ENCODE measurements at regions not wholly inside any gene's neighbourhood (a gene's known extent, or its start where the extent isn't known, plus 50 kb on each side); places are given as distances from the start of the nearest gene placed in this dataset.

DNA sequence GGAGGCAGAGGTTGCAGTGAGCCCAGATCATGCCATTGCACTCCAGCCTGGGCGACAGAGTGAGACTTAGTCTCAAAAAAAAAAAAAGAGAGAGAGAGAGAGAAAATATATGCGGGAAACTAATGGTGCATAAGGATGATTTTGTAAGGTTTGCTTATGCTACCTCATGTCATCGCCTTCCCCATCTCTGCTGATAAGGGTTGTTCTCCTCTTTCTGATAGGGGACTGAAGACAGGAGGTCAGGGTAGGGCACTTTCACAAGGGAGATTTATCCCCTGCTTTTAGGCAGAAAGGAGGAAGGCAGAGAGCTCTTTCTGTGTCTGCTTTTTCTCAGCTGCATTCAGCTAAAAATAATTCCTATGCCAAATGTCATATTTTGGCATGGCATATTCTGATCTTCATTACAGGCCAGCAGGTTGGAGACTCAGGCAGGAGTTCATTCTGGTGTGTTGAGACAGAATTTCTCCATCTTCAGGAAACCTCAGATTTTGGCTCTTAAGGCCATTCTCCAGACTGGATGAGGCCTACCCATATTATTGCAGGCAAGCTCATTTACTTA is 220.2 kb downstream of the AUH start:
- peaks cover 5% of the 10 kb centered on the region for H3K9me3 Mint-ChIP-seq
- H3K27ac Mint-ChIP-seq = peak overlapping the region; percentile 58
- peaks cover 23% of the 10 kb centered on the region for H3K36me3 Mint-ChIP-seq
- DNase-seq (ENCODE audit: low spot score in 2 of 2) = no peak
- H3K4me3 Mint-ChIP-seq = no peak overlapping the region
- ATAC-seq = no peak
- peaks cover 55% of the 10 kb centered on the region for H3K4me1 Mint-ChIP-seq

DNA sequence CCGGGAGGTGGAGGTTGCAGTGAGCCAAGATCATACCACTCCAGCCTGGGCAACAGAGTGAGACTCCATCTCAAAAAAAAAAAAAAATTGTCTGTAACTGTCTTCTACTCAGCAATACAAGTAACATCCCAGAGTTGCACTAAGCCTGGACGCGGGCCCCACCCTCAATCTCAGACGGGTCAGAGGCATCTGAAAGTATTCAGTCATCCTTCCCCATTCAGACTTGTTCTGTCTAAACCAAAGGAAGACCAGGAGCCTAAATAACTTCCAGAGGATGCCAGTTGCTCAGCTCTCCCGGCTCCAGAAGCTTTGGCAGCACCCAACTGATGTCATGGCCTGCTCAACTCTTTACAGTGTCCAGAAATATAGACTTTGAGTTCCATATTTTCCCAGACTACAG is 218.6 kb downstream of the AUH start:
- DNase-seq (ENCODE audit: low spot score in 2 of 2) = no peak
- ATAC-seq = no peak
- peaks cover 3% of the 10 kb centered on the region for H3K9me3 Mint-ChIP-seq
- peaks cover 38% of the 10 kb centered on the region for H3K36me3 Mint-ChIP-seq
- peak overlapping the region; percentile 29 for H3K27ac Mint-ChIP-seq
- H3K4me1 Mint-ChIP-seq = peaks cover 58% of the 10 kb centered on the region
- H3K4me3 Mint-ChIP-seq = no peak overlapping the region

DNA sequence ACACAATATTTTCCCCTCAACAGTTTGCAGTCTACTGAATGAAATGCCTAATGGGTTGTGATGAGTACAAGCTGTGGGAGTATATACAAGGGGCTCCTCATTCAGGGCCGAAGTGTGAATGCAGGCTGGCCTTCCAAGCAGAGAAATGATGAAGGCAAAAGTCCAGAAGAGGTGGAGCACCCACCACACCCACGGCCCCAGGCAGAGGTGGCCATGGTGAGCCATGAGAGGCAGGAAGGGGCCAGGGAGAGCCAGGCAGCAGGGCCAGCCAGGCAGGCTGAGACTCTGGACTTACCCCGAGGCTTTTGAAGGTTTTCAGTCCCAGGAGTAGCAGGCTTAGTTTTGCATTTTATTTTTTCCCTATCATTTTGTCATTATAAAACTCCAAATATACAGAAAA is 218.1 kb downstream of the AUH start:
- DNase-seq (ENCODE audit: low spot score in 2 of 2) = no peak
- ATAC-seq = no peak
- peaks cover 3% of the 10 kb centered on the region for H3K9me3 Mint-ChIP-seq
- peak overlapping the region; percentile 29 for H3K27ac Mint-ChIP-seq
- H3K4me1 Mint-ChIP-seq = peaks cover 59% of the 10 kb centered on the region
- no peak overlapping the region for H3K4me3 Mint-ChIP-seq
- peaks cover 40% of the 10 kb centered on the region for H3K36me3 Mint-ChIP-seq

DNA sequence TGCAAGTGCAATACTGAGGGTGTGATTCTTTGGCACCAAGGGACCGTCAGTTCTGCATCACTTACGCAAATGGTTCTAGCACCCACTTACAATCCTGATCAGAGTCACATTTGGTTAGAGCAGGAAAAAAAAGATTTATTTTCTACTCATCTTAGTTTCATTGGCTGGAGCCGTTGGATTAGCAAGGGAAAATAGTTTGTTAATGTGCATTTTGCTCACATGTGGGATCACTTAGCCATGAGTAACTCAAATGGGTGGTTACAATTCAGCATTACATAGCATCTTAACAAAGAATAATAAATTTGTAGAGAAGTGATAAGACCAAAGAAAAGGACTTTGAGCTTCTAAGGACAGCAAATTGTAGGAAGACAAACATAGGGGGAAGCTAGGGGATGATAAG is 216.9 kb downstream of the AUH start:
- DNase-seq (ENCODE audit: low spot score in 2 of 2) (no peak), ATAC-seq (no peak)
- peaks cover 40% of the 10 kb centered on the region for H3K36me3 Mint-ChIP-seq
- peaks cover 3% of the 10 kb centered on the region for H3K9me3 Mint-ChIP-seq
- peaks cover 66% of the 10 kb centered on the region for H3K4me1 Mint-ChIP-seq
- peak overlapping the region; percentile 98 for H3K27ac Mint-ChIP-seq
- H3K4me3 Mint-ChIP-seq = peak overlapping the region; percentile 26

DNA sequence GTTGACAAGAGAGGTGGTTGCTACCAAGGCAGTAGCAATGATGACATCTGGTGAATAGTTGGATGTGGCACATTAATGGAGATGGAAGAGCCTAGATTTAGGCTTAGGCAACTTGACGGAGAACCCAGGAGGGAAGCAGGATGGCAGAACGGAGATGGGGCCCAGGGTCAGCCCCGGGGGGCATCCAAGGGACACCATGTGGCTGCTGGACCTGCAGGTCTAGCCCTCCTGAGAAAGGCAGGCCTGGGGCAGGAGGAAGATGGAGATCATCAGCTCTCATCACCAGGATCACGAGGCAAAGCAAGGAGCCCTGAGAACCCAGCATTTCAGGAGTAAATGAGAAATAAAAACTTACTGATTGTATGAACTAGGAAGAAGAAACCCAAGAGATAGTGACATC is 216.2 kb downstream of the AUH start:
- peaks cover 3% of the 10 kb centered on the region for H3K9me3 Mint-ChIP-seq
- H3K36me3 Mint-ChIP-seq = peaks cover 45% of the 10 kb centered on the region
- peaks cover 72% of the 10 kb centered on the region for H3K4me1 Mint-ChIP-seq
- DNase-seq (ENCODE audit: low spot score in 2 of 2) (no peak), ATAC-seq (no peak)
- H3K4me3 Mint-ChIP-seq = peak overlapping the region; percentile 26
- H3K27ac Mint-ChIP-seq = peak overlapping the region; percentile 98

DNA sequence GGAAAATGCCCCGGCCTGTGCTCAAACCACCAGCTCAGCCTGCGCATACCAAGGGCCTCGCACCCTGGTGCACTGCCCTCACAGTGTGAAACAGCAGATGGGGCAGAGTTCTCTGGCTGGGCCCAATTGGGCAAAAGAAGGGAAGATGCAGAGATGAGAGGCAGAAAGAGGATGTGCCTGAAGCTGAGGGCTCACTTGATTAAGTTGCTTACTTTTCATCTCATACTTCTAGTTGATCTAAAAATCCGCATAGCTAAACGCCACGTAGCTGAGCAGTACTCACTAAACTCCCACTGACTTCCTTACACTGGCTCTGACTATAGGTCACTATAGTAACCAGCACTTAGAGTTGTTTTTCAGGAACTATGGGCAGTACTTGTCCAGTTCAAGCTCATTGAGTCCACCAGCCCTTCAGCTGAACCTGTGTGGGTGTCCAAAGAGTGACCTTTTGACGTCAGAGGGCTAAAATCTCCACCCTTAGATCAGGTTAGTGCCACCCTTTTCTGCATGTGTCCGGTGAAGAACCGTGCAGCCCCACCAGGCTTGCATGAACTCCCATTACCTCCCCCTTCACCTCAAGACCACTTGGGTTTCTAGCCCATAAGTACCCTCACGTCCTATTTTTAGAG is 215.2 kb downstream of the AUH start:
- DNase-seq (ENCODE audit: low spot score in 2 of 2) (no peak), ATAC-seq (peak; percentile 31)
- peak overlapping the region; percentile 69 for H3K4me3 Mint-ChIP-seq
- peaks cover 46% of the 10 kb centered on the region for H3K36me3 Mint-ChIP-seq
- H3K4me1 Mint-ChIP-seq = peaks cover 73% of the 10 kb centered on the region
- peaks cover 3% of the 10 kb centered on the region for H3K9me3 Mint-ChIP-seq
- H3K27ac Mint-ChIP-seq = peak overlapping the region; percentile 98

DNA sequence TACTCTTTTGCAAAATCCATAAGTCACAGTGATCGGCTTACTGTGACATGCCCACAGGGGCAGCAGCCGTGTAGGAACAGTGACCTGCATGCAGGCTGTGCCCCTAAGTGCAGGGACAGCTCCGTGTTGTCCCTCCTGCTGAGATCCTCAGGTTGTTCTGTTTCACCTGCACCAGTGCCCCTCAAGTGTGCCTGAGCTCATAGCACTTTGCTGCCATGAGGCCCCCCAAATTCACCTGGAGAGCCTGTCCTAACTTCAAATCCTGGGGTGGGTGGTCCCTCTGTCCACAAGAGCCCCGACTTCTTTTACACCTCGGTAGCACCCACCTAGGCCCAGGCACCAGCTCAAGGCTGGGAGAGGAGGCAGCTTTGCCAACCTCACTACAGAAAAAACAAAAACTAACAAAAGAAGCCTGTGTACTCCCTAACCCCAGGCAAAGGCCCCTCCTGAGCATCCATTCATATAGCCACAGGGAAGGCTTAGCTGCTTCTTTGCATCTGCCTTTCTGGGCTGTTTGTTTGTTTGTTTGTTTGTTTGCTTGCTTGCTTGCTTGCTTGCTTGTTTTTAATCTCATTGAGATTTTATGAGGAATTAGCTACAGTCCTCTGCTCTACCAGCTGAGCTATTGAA is 214.5 kb downstream of the AUH start:
- Mint-ChIP-seq H3K9me3 (peaks cover 3% of the 10 kb centered on the region), H3K4me1 (peaks cover 73% of the 10 kb centered on the region), H3K27ac (peak overlapping the region; percentile 98), H3K36me3 (peaks cover 52% of the 10 kb centered on the region), H3K4me3 (peak overlapping the region; percentile 69)
- peak in 1 of 2 donors; percentile 67 for DNase-seq (ENCODE audit: low spot score in 2 of 2)
- ATAC-seq = no peak

DNA sequence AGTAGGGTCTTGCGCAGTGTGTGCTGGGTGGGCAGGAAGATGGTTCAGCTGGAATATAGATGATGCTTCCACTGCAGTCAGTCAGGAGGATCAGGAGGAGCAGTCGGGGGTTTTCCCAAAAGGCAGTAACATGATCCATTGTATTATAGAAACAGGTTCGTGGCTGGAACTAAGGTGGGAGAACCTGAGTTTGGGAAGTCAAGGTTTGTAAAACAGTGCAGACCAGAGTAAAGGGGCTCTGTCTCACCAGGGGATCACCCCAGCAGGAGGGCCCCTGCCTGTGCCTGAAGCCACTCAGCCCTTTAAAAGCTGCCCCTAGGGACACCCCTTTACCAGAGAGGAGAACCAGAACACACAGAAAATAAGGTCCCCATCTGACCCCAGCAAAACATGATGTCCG is 213.4 kb downstream of the AUH start:
- H3K4me1 Mint-ChIP-seq = peaks cover 83% of the 10 kb centered on the region
- DNase-seq (ENCODE audit: low spot score in 2 of 2) (peak in 1 of 2 donors; percentile 64), ATAC-seq (no peak)
- H3K27ac Mint-ChIP-seq = peak overlapping the region; percentile 98
- H3K9me3 Mint-ChIP-seq = peaks cover 3% of the 10 kb centered on the region
- peaks cover 62% of the 10 kb centered on the region for H3K36me3 Mint-ChIP-seq
- H3K4me3 Mint-ChIP-seq = peak overlapping the region; percentile 69

DNA sequence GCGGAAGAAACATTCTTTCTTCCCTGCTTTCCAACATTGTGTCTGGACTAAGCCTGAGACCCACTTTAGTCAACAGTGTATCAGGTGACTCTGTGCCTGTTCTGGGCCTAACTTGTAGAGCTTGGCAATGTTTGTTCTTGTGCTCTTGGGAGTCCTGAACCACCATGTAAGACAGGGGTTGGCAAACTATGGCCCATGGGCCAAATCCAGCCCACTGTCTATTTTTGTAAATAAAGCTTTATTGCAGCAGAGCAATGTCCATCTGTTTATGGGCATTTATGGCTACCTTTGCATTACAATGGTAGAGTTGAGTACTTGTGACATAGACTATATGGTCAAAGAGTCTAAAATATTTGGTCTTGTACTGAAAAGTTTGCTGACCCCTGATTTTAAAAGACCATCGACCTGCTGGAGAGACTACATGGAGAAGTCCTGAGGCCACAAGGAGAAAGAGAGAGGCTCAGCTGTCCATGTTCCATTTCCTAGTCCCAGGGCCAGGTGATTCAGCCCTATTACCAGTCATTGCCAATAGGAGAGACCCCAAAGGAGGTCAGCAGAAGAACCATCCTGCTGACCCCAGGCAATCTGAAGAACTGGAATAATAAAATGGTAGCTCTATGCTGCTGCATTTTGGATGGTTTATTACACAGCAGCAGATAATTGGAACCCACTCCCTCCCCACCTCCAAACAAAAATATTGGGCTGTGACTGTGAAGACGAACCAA is 211.3 kb downstream of the AUH start:
- H3K27ac Mint-ChIP-seq = peak overlapping the region; percentile 98
- no peak for ATAC-seq
- H3K36me3 Mint-ChIP-seq = peaks cover 58% of the 10 kb centered on the region
- peaks cover 93% of the 10 kb centered on the region for H3K4me1 Mint-ChIP-seq
- H3K9me3 Mint-ChIP-seq = no peaks in the 10 kb centered on the region
- H3K4me3 Mint-ChIP-seq = peak overlapping the region; percentile 61
- peak in 1 of 2 donors; percentile 65 for DNase-seq (ENCODE audit: low spot score in 2 of 2)

DNA sequence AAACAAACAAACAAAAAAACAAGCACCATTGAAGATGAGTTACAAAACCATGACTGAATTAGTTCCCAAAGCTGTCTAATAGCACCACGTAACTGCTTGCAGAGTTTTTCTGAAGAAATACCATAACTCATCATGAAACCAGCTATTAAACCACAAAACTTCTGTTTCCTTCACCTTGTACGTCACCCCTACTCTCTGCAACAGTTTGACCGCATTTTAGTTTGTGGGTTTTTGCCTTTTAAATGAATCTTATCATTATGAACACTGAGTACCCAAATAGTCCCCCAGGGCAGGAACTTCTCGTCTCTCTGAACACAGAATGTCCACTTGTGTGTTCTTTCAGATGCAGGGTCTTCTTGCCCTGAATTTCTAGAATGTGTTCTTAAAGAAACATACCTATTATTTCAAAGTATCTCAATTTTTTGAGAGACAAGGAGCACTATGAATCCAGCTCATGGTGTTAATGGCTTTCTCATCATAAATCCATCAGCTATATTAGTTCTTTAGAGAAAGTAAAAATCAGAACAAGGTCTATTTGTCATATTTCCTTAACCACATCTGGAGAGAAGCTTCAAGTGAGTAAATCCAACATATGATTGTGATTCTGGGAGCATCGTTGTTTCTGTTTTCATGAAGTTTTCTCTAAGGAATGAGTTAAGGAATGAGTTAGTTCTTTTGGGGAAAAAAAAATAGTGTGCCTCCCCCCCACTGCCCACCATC is 210.6 kb downstream of the AUH start:
- H3K4me1 Mint-ChIP-seq = peaks cover 93% of the 10 kb centered on the region
- peaks cover 54% of the 10 kb centered on the region for H3K36me3 Mint-ChIP-seq
- peak overlapping the region; percentile 61 for H3K4me3 Mint-ChIP-seq
- peak overlapping the region; percentile 98 for H3K27ac Mint-ChIP-seq
- peak; percentile 85 for ATAC-seq
- peak in 1 of 2 donors; percentile 73 for DNase-seq (ENCODE audit: low spot score in 2 of 2)
- no peaks in the 10 kb centered on the region for H3K9me3 Mint-ChIP-seq

DNA sequence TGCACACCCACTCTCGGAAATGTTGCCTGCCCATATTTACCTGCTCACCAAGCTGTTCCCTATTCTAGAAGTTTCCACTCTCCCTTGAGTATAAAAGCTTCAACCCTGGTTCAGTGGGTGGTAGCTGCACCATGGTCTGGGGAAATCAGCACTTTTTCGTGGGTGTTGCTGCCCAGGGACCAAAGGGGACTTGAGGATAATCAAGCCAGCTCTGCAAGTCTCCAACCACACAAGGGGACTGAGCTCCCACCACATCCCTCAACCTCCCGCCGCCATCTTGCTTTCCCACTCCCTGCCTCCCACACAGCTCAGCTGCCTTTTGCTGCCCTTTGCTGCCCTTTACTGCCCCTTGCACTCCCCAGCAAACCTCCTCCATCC is 210.0 kb downstream of the AUH start:
- DNase-seq (ENCODE audit: low spot score in 2 of 2) (peak in 1 of 2 donors; percentile 71), ATAC-seq (no peak)
- H3K27ac Mint-ChIP-seq = peak overlapping the region; percentile 98
- H3K36me3 Mint-ChIP-seq = peaks cover 59% of the 10 kb centered on the region
- peaks cover 93% of the 10 kb centered on the region for H3K4me1 Mint-ChIP-seq
- H3K4me3 Mint-ChIP-seq = peak overlapping the region; percentile 61
- no peaks in the 10 kb centered on the region for H3K9me3 Mint-ChIP-seq

DNA sequence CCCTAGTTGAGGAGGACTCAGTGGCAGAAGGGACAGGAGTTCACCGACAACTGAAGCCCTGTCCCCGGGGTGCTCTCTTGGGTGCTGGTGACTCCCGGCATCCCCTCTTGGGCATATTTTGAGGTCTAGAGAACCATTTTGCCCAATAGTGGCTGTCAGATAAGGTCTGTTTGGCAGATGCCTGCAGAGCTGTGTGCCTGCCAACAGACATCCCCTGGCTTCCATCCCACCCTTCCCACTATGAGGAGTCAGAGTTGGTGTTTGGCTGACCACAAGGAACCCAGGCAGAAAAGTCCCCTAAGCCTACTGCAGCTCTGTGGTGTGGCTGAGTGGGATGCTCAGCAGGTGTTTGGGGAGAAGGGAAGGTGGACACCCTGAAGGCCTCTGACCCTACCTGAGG is 207.0 kb downstream of the AUH start:
- Mint-ChIP-seq H3K36me3 (peaks cover 53% of the 10 kb centered on the region), H3K9me3 (no peaks in the 10 kb centered on the region), H3K4me1 (peaks cover 79% of the 10 kb centered on the region), H3K4me3 (peak overlapping the region; percentile 54), H3K27ac (peak overlapping the region; percentile 98)
- ATAC-seq (no peak), DNase-seq (ENCODE audit: low spot score in 2 of 2) (peak in 1 of 2 donors; percentile 50)

DNA sequence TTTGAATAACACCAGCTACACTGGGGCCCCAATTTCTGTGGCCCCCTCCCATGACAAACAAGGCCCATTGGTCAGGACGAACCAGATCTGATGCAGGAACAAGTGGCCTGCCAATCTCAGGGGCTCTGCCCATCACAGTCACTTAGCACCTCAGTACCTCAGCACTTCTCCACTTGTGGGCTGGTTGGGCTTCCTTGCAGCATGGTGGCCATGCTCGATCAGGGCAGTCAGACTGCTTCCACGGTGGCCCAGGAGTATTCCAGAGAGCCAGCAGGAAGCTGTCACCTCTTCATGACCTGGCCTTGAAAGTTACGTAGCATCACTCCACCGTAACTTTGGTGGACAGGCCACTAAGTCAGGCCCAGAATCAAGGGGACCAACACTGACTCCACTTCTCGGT is 206.5 kb downstream of the AUH start:
- no peak for ATAC-seq
- Mint-ChIP-seq H3K9me3 (no peaks in the 10 kb centered on the region), H3K27ac (peak overlapping the region; percentile 98), H3K4me3 (peak overlapping the region; percentile 54), H3K36me3 (peaks cover 52% of the 10 kb centered on the region), H3K4me1 (peaks cover 76% of the 10 kb centered on the region)
- DNase-seq (ENCODE audit: low spot score in 2 of 2) = peak in 1 of 2 donors; percentile 49

DNA sequence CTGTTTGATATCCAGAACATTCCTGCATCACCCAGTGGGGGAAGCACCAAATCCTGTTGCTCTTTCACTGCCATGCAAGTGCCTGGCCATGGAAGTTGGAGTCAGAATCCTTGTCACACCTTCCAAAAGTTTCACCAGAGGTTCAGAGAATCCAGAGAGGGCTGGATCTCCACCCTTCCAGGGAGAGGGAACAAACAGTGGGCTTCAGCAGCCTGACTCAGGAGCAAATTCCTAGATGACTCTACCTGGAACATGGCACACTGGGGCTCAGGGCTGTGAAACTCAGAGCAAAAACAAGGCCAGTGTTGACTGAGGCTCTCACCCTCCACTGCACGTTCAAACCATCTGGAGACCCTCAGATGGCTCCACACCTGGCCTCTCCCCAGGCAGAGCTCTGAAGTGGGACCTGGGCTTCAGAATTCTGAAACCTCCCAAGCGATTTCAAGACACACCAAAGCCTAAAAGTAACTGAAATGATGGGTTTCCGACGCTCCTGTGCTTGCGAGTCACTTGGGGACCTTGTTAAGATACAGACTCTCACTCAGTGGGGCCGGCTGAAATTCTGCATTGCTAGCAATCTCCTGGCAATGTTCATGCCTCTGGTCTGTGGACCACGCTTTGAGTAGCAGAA is 205.9 kb downstream of the AUH start:
- no peak for ATAC-seq
- Mint-ChIP-seq H3K4me1 (peaks cover 75% of the 10 kb centered on the region), H3K9me3 (no peaks in the 10 kb centered on the region), H3K4me3 (peak overlapping the region; percentile 54), H3K27ac (peak overlapping the region; percentile 98), H3K36me3 (peaks cover 45% of the 10 kb centered on the region)
- peak in 1 of 2 donors; percentile 48 for DNase-seq (ENCODE audit: low spot score in 2 of 2)
